GM19025 (cell line): ENCODE measurements at regions not wholly inside any gene's neighbourhood (a gene's known extent, or its start where the extent isn't known, plus 50 kb on each side); places are given as distances from the start of the nearest gene placed in this dataset.

Source experiments
- ATAC-seq: cut with Tn5 transposase; IDR thresholded peaks from one replicate; pipeline ENCODE4 v1.9.1; 2021; ENCODE audit warnings: mild to moderate bottlenecking, low read depth, moderate library complexity; ENCODE audit not compliant: unreplicated experiment

DNA sequence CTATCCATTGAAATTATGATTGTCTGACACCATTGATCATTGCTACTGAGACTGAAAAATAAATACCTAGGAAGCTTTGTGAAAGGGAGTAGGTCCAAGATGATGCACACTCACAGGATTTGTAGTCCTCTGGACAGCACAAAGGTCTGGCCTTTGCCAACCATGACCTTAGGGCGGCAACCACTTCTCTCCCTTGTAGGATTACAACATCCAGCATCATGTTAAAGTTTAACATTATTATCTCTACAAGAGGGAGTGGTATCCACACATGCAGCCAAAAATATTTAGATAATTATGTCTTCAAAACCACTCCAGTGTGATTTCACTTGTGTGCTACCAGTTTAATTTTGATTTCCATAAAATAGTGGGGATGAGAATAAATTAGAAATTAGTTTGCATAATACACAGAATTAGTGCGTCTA, 51.1 kb upstream of the NHSL1 start:
- no peak for ATAC-seq

DNA sequence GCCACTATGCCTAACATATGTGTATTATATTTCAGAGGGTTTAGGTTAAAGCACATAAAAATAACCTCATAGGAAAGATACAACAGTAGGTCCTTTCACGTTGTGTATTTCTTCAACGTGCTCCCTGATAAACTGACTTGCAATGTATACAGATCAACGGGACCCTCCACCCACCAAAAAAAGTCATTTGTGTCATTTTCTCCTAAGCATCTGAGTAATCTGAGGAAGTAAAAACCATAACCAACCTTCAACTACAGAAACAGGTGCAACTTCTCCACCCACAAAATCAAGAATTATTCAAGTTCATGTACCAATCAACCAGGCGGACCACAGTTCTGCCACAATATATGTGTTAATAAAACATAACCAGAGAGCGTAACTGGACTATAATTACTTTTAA, 54.9 kb upstream of the NHSL1 start:
- ATAC-seq: no peak

DNA sequence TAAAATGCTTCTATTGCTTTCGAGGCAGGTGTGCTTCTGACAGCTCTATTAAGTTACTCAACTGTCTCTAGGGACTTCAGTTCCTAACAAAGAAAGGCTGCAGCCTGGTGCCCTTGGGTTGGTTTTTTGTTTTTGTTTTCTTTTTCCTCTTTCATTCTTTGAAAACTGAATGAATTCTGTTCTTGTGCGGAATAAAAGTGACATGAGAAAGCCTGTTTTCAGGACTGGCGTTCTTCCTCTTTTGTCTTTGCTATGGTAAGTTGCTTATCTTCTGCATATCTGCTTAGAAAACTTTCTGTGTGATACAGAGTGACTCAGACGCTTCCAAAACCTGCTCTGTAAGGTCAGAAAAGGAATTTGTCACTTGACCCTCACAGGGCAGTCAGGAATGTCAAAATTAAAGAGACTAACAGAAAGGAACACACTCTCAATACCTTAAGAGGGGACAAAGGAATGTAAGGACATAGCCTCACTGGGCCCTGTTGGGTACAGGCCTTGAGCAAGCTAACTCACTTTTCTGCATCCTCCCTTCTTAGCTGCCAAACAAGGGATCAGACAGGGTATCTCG, 56.2 kb upstream of the NHSL1 start:
- no peak for ATAC-seq

DNA sequence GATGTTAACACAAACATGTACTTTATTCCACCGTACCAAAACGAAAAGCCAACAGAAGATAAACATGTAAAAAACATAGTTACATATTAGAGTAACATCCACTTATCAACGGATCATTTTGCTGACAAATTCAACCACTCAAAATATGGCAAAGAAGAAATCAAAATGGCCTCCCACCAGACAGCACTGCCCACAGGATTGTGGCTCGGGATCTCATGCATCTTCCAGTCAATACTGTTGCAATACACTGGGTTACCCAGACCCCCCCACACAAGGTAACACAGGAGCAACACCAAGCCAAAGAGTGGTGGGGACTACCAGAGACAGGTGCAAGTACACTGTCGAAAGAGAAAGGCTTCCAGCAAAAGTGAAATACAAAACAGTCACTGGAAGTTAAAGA, 57.9 kb upstream of the NHSL1 start:
- no peak for ATAC-seq

DNA sequence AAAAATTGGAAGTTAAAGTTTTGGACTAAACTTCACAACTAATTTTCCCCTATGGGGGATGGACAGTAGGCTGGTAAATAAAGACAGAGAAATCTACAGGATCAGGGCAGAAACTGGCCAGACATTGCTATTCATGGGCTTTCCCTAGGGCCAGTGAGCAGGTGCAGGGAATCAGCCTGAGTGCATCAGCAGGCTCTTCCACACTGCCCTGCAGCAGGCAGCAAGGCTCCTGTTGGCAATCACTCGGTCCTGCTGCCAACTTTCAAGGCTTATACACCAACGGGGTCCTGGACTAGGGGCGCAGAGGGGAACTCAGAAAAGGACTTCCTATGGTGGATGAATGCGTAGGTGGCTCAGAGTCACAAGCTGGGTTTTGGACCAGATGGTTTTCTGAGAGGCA, 59.8 kb upstream of the NHSL1 start:
- no peak for ATAC-seq

DNA sequence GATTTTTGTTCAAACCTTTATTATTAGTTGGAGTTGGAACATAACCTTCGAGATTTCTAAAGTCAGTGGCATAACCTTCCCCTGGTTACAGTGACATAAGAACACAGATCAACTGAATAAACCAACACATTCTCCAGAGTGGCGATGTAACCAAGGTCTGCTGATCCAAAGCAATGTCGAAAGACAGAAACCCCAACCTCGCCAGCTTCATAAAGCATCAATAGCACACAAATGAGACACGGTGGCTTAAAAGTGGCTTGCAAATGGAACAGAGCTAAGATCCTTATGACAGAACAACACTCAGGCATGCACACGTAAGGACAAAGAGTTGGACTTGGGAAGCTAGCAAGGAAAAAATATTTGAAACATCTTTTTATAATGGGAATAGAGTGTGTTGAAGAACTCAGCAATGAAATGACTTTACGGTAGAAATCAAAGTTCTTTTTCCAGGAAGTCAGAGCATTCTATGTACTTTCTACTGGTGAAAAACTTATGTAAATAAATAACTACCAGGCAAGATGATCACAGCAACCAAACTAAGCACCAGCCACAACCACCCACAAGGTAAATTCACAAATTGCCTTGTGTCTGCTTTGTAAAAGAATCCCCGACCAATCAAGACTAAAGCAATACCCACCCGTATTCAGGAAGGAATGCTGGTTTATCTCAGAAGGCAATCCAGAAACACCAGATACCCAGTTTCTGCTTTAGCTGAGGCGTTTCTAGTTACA, 61.0 kb upstream of the NHSL1 start:
- ATAC-seq: no peak

DNA sequence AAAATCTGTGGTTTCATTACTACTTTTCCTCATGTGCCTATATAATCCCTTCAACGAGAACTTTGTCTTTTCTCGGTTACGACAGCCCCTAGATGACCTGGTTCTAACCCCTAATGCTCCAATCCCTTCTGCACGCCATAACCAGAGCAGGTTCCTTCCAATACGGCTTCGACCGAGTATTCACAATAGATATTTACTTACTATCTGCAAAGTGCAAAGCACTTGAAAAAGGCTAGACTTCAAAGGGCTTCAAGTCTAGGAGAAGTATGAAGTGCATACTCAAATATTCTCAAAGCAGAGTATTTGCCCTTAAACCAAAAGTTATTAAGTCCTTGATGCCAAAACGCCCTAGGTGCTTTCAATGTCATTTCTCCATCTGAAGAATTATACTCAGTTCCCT, 63.4 kb upstream of the NHSL1 start:
- no peak for ATAC-seq

DNA sequence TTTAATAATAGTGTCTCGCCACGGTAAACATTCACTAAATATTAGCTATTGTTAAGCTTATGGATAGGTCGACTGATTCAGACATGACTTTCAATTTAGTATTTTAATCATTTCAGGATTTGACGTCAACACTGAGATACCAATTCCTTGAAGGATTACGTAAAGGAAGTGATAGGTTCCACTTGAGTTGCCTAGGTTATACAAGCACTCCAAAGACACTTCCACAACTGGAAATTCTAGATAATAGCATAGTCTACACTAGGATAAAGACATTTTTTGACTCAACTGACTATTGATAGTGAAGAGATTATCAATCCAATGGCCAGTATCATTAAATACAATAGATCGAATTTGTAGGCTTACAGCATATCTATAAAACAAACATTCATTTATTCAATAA, 63.9 kb upstream of the NHSL1 start:
- no peak for ATAC-seq

DNA sequence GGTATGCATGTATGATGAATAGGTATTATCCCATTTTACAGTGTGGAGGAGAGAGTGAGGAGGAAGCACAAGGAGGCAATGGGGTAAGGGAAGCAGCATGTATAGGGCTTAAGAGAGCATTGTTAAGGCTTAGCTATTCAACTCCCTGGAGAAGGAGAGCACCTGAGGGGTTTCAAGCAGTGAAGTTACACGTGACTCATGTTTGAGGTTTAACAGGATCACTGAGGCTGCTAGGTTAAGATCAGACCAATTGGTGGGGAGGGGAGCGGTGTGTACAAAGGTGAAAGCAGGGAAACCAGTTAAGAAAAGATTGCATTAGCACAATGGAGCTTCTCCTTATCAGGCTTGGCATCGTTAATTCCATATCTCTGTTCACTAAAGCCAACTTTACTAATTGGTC, 64.4 kb upstream of the NHSL1 start:
- no peak for ATAC-seq

DNA sequence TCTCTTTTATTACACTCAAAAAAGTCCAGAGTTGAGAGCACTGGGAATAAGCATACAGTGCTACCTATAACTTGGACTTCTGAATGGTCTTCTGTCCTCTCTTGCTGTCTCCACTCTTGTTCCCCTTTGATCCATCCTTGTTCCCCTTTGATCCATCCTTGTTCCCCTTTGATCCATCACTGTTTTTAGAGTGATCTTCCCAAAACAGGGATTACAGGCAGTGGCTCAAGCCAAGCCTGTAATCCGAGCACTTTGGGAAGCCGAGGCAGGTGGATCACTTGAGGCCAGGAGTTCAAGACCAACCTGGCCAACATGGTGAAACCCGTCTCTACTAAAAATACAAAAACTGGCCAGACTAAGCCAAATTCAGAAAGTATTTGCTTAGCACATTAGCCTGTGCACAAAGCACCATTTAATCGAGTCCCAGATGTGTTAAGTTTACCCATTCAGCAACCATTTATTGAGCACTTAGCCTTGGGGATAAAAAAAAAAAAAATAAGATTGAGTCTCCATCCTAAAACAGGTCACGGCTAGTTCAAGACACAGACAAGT, 65.0 kb upstream of the NHSL1 start:
- no peak for ATAC-seq

DNA sequence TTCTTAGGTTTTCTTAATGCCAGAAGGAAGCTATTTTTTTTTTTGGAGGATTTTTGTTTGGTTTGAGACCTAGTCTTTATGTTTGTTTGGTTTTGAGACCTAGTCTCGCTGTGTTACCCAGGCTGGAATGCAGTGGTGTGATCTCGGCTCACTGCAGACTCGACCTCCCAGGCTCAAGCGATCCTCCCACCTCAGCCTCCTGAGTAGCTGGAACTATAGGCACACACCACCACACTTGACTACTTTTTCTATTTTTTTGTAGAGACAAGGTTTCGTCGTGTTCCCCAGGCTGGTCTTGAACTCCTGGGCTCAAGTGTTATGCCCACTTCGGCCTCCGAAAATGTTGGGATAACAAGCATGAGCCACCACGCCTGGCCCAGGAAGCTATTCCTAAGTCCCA, 67.8 kb upstream of the NHSL1 start:
- ATAC-seq: no peak

DNA sequence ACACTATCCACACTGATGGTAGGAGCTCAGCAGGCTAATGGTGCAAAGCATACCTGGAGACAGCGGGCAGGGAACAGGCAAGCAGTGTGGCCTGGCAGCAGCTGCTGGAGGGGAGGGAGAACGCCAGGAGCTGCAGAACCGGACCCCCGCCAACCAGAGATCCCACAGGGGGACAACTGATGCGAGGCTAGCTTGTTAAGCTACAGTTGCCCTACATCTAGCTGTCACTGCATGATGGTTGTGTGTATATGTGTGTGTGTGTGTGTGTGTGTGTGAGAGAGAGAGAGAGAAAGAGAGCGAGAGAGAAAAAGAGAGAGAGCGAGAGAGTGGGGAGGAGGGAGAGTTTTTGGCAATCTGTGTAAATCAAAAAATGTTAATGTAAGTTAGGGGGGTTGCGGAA, 69.7 kb upstream of the NHSL1 start:
- no peak for ATAC-seq

DNA sequence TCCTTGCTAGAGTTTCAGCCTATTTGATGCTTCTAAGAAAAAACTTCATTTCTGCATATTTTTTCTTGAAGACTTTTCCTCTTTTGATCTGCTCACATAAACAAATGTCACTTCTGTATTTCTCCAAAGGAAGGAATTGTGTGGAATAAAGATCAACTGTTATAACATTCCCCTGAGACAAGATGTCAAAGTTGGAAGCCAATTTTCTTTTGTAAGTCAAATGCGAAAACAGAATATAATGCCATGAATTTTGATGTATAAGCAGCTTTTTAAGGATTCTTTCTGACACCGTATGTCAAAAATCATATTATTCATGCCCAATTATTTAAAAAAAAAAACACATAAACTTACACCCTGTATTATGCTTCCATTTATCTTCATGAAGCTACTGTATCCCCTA, 70.3 kb upstream of the NHSL1 start:
- no peak for ATAC-seq

DNA sequence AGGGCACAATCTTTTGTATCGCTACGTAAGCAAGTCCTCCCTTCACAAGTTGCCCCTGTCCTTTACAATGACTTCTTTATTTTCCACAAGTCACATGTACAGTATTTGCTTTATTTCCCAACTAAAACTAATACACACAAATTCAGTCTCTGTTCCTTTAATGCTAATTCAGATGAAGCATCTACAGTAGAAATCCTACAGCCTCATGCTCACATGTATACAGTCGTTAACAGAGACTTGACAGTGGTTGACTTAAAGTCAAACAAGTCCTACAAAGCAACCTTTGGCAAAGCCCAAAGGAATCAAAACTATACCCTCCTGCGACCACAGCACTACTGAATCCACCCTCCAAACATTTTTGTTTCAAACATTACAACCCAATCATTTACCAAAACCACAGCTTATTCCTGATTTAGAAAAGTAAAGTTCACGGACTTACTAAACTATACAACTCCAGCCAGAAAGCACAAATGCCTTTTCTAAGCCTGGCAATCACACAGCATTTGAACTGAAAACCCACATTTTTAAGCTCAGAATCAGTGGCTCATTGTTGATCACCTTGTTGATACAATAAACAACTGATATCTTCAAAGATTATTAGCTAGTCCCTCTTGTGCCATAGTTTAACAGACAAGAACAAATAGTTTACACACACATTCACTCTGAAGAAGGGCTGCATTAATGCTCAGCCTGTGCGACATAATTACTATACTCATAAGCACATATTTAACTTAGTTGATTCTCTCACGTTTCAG, 70.9 kb upstream of the NHSL1 start:
- ATAC-seq: no peak

DNA sequence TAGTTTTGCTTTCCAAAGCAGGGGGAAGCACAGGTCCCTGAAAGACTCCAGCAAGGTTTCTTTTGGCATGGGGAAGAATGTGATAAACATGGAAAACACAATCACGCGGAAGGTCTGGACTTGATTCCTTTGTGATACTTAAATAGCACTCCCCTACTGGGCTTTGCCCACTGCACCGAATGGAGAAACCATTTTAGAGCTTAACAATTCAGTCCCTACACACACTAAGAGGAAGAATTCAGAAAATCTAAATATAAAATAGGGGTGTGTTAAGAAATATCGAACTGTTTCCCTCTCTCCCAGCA, 71.4 kb upstream of the NHSL1 start:
- no peak for ATAC-seq

DNA sequence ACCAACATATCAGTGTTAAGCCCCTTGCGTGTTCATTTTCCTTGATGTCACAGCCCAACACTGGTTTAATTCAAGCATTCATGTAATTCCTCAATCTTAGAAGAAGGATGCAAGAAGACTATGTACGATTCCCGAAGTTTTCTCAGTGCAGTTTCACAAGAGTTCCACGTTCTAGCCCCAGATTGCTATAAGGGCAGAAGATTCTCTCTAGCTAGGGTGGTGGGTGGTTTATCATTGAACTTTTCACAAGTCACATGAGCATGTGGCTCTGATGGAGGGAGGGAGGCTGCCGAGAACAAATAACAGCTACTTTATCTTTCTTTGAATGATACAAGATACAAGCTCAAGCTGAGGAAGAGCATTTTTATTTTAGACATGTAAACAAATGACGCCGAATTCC, 71.9 kb upstream of the NHSL1 start:
- no peak for ATAC-seq

DNA sequence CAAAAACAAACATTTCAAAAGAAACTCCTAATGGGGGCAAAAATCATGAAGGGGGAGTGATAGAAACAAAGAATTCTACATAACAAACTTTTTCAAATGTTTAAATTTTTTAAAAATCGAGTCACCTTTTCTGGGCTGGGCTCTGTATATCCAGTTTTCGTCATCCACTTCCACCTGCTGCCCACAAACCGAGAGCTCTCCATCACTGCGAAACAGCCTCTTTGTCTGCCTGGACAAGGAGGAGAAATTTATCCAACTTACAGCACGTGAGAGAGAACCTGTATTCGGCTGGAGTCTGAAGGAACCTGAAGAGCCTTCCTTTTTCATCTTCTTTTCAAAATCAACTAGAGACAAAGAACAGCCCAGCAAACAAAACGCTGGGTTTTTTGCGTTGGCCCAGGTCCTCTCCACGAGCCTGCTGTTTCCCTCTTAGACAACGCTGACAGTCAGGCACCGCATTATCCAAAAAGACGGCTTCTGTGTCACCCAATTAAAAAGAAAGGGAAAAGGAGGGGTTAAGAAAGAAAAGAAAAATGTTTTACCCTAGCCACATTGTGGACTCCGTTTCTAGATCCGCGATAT, 72.4 kb upstream of the NHSL1 start:
- no peak for ATAC-seq

DNA sequence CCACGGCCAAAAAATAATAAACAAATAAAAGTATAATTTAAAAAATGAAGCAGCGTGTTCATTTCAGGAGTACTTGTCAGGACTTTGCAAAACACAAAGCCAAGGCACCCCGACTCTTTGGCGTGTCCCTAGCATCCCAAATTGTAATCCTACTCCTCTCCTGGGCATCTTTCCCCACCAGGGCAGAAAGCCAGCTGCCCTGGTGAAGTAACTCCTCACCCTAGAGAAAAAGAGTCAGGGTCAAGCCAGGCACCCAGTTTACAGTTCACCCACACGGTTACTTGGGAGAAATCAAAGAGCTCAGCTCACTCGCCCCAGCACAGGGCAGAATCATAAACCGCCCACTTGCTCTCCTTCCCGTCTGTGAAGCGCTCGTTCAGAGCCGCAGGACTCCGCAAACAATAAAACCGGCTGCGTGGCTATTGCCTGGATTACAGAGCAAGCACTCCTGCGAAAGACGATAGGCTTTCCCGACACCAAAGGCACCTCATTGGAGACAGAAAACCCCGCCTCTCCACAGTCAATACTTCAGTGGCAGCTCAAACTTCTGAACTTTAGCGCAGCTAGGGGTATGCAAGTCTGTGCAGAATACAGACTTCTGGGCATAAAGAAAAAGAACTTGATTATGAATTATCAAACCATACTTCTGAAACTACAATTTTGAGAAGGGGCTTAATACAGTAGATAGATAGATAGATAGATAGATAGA, 73.0 kb upstream of the NHSL1 start:
- ATAC-seq: no peak

DNA sequence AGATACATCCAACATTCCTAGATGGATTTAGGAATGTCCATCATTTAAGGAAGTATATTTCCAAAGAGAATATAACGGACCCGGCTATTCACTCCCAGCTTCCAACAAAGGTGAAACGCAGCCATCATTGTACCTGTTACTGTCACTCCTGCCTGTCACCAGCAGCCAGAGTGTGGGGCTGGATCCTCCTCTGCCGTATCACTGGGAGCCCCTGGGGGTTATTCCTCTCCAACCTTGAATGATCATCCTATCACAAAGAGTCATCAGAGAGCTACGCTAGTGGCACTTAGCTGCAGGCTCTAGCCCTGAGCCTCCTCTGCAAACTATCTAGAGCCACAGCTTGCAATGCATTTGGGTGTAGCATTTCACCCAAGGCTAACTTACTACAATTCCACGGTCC, 73.6 kb upstream of the NHSL1 start:
- no peak for ATAC-seq

DNA sequence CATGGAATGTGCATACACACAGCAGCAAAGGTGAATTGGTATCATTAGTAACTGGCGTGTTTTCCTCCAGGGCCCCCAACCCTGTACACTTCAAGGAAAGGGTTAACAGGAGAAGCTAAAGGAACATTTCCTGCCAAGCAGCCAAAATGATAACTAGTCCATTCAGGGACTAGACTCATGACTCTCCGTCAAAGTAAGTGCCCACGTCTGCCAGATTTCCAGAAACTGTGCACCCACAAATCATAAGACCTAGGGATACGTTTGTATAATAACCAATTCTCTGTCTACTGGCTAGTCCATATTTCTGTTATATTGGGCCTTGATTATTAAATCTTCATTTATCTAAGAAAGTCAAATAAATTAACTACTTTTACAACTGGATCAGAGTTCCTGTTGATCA, 76.0 kb upstream of the NHSL1 start:
- ATAC-seq: no peak

DNA sequence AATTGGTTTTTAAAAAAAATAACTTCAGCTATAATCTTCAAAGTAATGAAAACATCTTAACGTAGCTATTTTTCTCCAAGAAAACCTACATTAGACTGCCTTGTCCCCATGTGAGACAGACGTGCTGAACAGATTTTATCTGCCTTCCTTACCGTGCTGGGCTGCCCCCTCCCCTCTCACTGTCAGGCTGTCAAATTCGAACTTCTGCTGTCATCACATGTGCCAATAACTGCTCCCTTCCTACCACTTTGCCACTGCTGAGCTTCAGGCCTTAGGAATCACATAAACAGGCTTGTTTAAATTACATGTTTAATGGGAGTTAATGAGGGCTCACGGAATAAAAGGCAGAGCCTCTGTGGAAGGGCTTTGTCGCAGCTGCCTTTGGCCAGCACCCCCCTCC, 77.0 kb upstream of the NHSL1 start:
- ATAC-seq: no peak
